ENCODE measurements at regions not wholly inside any gene's neighbourhood (a gene's known extent, or its start where the extent isn't known, plus 50 kb on each side); places are given as distances from the start of the nearest gene placed in this dataset.

GRCh38 chr1:91092503-91092902 is 70.7 kb upstream of the ZNF644 start:
- no peak for DNase-seq

- DNase-seq, result no peak
Measured at GRCh38 chr1:91091812-91092211, 70.0 kb upstream of the ZNF644 start.

- DNase-seq, result no peak
Measured at GRCh38 chr1:91080650-91081049, 58.8 kb upstream of the ZNF644 start.

GRCh38 chr1:91078859-91079258 is 57.0 kb upstream of the ZNF644 start:
- DNase-seq, result no peak

- no peak for DNase-seq
Measured at GRCh38 chr1:91076834-91077233, 55.0 kb upstream of the ZNF644 start.

GRCh38 chr1:91075233-91076135 is 53.6 kb upstream of the ZNF644 start:
- no peak for DNase-seq

- no peak for DNase-seq
Measured at GRCh38 chr1:91073299-91073698, 51.5 kb upstream of the ZNF644 start.

- no peak for DNase-seq
Measured at GRCh38 chr1:91071838-91072237, 50.0 kb upstream of the ZNF644 start.
